BJ (cell line): ENCODE measurements at regions not wholly inside any gene's neighbourhood (a gene's known extent, or its start where the extent isn't known, plus 50 kb on each side); places are given as distances from the start of the nearest gene placed in this dataset.

Source experiments
- CTCF ChIA-PET: fragments of 350-600 bp; formaldehyde crosslinking; extraction: SDS; loops from one replicate; lab custom pipeline; 2021; ENCODE audit warnings: antibody characterized with exemption, inconsistent platforms; lab: Yijun Ruan, JAX
- POLR2A ChIA-PET: fragments of 300-600 bp; sonication (Branson Sonifier 250); formaldehyde crosslinking; extraction: SDS; loops from one replicate; lab custom pipeline; 2021; ENCODE audit warnings: antibody characterized with exemption; lab: Charles Lee
- DNase-seq: peaks from one replicate; pipeline ENCODE4 v3.0.0-alpha.2; 2011; ENCODE audit warnings: low read depth
- H3K27me3 ChIP-seq: 2 replicates; pipeline ENCODE4 v1.6.0; 2011; ENCODE audit warnings: low read length; ENCODE audit not compliant: control insufficient read depth, insufficient read depth
- H3K36me3 ChIP-seq: 2 replicates; pipeline ENCODE4 v1.5.1; 2011; ENCODE audit warnings: low read length; ENCODE audit not compliant: control insufficient read depth, insufficient read depth
- H3K4me3 ChIP-seq: 2 replicates; pipeline ENCODE4 v1.5.1; 2011; ENCODE audit warnings: low read depth, mild to moderate bottlenecking, control low read depth, low read length
- TF ChIP-seq, protein P1 (sequence below): IDR thresholded peaks from 2 replicates; pipeline ENCODE4 v1.5.1; 2011; ENCODE audit warnings: low read depth, mild to moderate bottlenecking, control low read depth, inconsistent platforms, low read length, moderate library complexity; ENCODE audit not compliant: insufficient read depth

- Histone ChIP-seq H3K4me3 (no peak overlapping the region), H3K36me3 (no peaks in the 10 kb centered on the region), H3K27me3 (no peaks in the 10 kb centered on the region)
- ChIA-PET CTCF (no interaction called here), POLR2A (no interaction called here)
- TF ChIP-seq, protein P1, sequence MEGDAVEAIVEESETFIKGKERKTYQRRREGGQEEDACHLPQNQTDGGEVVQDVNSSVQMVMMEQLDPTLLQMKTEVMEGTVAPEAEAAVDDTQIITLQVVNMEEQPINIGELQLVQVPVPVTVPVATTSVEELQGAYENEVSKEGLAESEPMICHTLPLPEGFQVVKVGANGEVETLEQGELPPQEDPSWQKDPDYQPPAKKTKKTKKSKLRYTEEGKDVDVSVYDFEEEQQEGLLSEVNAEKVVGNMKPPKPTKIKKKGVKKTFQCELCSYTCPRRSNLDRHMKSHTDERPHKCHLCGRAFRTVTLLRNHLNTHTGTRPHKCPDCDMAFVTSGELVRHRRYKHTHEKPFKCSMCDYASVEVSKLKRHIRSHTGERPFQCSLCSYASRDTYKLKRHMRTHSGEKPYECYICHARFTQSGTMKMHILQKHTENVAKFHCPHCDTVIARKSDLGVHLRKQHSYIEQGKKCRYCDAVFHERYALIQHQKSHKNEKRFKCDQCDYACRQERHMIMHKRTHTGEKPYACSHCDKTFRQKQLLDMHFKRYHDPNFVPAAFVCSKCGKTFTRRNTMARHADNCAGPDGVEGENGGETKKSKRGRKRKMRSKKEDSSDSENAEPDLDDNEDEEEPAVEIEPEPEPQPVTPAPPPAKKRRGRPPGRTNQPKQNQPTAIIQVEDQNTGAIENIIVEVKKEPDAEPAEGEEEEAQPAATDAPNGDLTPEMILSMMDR, result no peak
- no peak for DNase-seq
These were observed 70.2 kb upstream of the DSC1 start for GRCh38 chr18:31232775-31233424.

GRCh38 chr18:31233621-31234275 is 71.1 kb upstream of the DSC1 start:
- ChIA-PET POLR2A (no interaction called here), CTCF (no interaction called here)
- H3K4me3 ChIP-seq, result no peak overlapping the region
- TF ChIP-seq, protein P1, result no peak
- H3K36me3 ChIP-seq, result no peaks in the 10 kb centered on the region
- no peak for DNase-seq
- no peaks in the 10 kb centered on the region for H3K27me3 ChIP-seq

GRCh38 chr18:31235856-31236255 is 73.2 kb upstream of the DSC1 start:
- CTCF ChIA-PET, result no interaction called here
- no peak overlapping the region for H3K4me3 ChIP-seq
- DNase-seq, result no peak
- POLR2A ChIA-PET, result no interaction called here
- TF ChIP-seq, protein P1, result no peak
- H3K36me3 ChIP-seq, result no peaks in the 10 kb centered on the region
- H3K27me3 ChIP-seq, result no peaks in the 10 kb centered on the region

- POLR2A ChIA-PET, result no interaction called here
- H3K36me3 ChIP-seq, result no peaks in the 10 kb centered on the region
- no peak for DNase-seq
- H3K27me3 ChIP-seq, result no peaks in the 10 kb centered on the region
- H3K4me3 ChIP-seq, result no peak overlapping the region
- TF ChIP-seq, protein P1, result no peak
- CTCF ChIA-PET, result interaction anchor here (0.7 kb wide), 1 partner anchor 313 kb away, joined by 3 read pairs; no protein-coding TSS in a partner anchor
These were observed 74.5 kb upstream of the DSC1 start for GRCh38 chr18:31237142-31237541.

DNA sequence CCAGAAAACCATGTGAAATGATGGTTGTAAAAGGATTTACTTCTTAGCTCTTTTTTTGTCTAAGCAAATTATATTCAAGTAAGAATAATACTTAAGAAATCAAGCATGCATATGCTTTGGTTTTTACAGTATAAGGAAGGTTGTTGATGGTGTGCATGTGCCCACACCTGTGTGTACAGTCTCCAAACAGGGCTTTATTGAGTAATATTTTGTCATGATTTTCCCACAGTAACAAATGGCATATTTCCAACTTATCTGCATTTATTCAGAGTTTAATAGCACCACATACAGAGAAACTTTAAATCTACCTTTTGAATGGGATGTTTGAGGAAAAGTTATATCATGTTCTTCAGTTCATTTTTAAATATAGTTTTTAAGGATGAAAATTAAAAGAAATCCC is 76.5 kb upstream of the DSG1 start:
- no peaks in the 10 kb centered on the region for H3K27me3 ChIP-seq
- DNase-seq, result no peak
- H3K4me3 ChIP-seq, result no peak overlapping the region
- CTCF ChIA-PET, result no interaction called here
- TF ChIP-seq, protein P1, result no peak
- POLR2A ChIA-PET, result no interaction called here
- H3K36me3 ChIP-seq, result no peaks in the 10 kb centered on the region
